Uterus (tissue), 2 donors: ENCODE measurements at regions not wholly inside any gene's neighbourhood (a gene's known extent, or its start where the extent isn't known, plus 50 kb on each side); places are given as distances from the start of the nearest gene placed in this dataset.

Experiments
- CTCF ChIP-seq, 4 experiments: fragments of 200-600 bp in 2 of 4; fragments of 450-650 bp in 2 of 4; sonication (generic) in 2 of 4; IDR thresholded peaks; one replicate each; pipeline ENCODE4 v1.5.1; 2016 to 2019; ENCODE audit warnings: antibody characterized with exemption in 4 of 4, mild to moderate bottlenecking in 2 of 4, moderate library complexity in 1 of 4
- POLR2A ChIP-seq, 2 donors: fragments of 450-650 bp; IDR thresholded peaks; one replicate each; pipeline ENCODE4 v1.6.1; 2016; ENCODE audit warnings: antibody characterized with exemption in 2 of 2, mild to moderate bottlenecking in 1 of 2, moderate library complexity in 1 of 2

- TF ChIP-seq CTCF (IDR thresholded peaks at IDR 0.05) (no peak), POLR2A (IDR thresholded peaks at IDR 0.05) (no peak)
These were observed 176.4 kb downstream of the SHANK2 start for GRCh38 chr11:71075871-71076420.
